Fibroblast of skin of back (primary cell): ENCODE measurements at regions not wholly inside any gene's neighbourhood (a gene's known extent, or its start where the extent isn't known, plus 50 kb on each side); places are given as distances from the start of the nearest gene placed in this dataset.
"Not testable (repeated sequence)": the region's sequence is repeated elsewhere in the genome, so short reads cannot be mapped to it uniquely, and the experiment has no call there.

Experiments used
- DNase-seq: peaks from one replicate; pipeline ENCODE4 v3.0.0-alpha.2; 2013

DNA sequence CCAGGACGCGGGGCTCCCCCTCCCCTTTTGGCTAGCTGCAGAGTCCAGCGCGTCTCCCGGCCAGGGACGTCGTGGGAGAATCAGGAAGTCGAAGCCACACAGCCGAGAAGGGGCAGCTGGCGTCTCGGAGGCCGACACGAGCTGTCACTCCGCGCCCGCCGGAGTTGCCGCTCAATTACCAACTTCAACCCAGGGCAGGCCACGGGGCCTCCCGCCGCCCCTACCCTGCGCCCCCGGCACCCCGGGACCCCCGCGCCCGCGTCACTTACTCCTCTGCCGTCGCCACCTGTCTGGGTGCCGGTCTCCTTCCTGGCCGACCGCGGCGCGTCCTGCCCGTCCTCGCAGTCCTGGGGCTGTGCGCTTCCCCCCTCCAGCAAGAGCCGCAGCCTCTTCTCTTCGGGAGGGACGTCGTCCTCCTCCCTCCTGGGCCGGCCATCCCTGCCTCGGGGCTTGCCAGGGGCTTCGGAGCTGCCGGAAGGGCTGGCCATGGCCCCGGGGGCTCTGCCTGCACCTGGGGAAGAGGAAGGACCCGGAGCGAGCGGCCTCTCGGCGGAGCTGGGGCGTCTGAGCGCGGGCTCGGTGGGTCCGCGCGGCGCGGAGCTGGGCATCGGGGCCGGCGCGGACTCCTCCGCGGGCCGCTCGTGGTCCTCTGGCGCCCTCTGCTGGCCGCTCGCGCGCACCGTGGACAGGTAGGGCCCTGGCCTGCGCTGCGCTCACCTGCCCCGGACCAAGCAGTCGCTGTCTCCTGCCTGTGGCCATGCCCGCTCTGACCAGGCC is 65.6 kb upstream of the CLEC6A start:
- peak; percentile 39 for DNase-seq

- peak; percentile 36 for DNase-seq
Measured at GRCh38 chr12:8396225-8397071, 59.3 kb upstream of the CLEC6A start.

- not testable (repeated sequence) for DNase-seq
Measured at GRCh38 chr12:8397378-8397777, 58.4 kb upstream of the CLEC6A start.

DNA sequence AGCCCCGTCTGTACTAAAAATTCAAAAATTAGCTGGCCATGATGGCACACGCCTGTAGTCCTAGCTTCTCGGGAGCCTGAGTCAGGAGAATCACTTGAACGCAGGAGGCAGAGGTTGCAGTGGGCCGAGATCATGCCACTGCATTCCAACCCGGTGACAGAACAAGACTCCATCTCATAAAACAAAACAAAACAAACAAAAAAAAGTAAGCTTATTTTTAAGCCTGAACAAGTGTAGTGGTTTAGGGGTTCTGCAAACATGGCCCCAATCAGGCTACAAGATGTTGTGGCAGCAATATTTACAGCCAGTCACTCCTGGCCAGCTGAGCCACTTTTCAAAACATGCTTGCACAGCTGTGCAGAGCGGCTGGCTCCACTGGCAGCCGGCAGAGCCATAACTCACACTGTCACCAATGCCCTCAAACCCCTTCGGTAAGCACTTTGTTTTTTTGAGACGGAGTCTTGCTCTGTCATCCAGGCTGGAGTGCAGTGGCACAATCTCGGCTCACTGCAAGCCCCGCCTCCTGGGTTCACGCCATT is 56.2 kb upstream of the CLEC6A start:
- DNase-seq = not testable (repeated sequence)

GRCh38 chr12:8403834-8404233 is 51.9 kb upstream of the CLEC6A start:
- not testable (repeated sequence) for DNase-seq

- not testable (repeated sequence) for DNase-seq
Measured at GRCh38 chr12:8404341-8404740, 51.4 kb upstream of the CLEC6A start.
